ENCODE measurements at regions not wholly inside any gene's neighbourhood (a gene's known extent, or its start where the extent isn't known, plus 50 kb on each side); places are given as distances from the start of the nearest gene placed in this dataset.

- intact Hi-C loops (cut with DNase I; ENCODE audit: low total_unique reads), result no loop called here
- Histone ChIP-seq H3K27ac (no peak overlapping the region), H3K4me1 (peaks cover 10 to 35% (median 22%) of the 10 kb centered on the region in 4 donors), H3K9me3 (peaks cover 0 to 4% (median 0%) of the 10 kb centered on the region in 4 donors), H3K4me3 (no peak overlapping the region), H3K36me3 (no peaks in the 10 kb centered on the region), H3K27me3 (no peaks in the 10 kb centered on the region)
- peak; percentile 65 to 80 for DNase-seq
- WGBS, 5 donors, result 70 to 79% (median 73%) methylated on average over 2 of the region's 2 CpGs
- TF ChIP-seq POLR2A (IDR thresholded peaks at IDR 0.05), result no peak
- peak in 2 of 3 donors; percentile 18 to 54 for TF ChIP-seq POLR2AphosphoS5 (IDR thresholded peaks at IDR 0.05)
- TF ChIP-seq, protein P1, sequence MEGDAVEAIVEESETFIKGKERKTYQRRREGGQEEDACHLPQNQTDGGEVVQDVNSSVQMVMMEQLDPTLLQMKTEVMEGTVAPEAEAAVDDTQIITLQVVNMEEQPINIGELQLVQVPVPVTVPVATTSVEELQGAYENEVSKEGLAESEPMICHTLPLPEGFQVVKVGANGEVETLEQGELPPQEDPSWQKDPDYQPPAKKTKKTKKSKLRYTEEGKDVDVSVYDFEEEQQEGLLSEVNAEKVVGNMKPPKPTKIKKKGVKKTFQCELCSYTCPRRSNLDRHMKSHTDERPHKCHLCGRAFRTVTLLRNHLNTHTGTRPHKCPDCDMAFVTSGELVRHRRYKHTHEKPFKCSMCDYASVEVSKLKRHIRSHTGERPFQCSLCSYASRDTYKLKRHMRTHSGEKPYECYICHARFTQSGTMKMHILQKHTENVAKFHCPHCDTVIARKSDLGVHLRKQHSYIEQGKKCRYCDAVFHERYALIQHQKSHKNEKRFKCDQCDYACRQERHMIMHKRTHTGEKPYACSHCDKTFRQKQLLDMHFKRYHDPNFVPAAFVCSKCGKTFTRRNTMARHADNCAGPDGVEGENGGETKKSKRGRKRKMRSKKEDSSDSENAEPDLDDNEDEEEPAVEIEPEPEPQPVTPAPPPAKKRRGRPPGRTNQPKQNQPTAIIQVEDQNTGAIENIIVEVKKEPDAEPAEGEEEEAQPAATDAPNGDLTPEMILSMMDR (IDR thresholded peaks at IDR 0.05), result no peak
- no peak for TF ChIP-seq EP300 (IDR thresholded peaks at IDR 0.05)
Observed at GRCh38 chr4:81724925-81725329, 253.2 kb upstream of the RASGEF1B start.

DNA sequence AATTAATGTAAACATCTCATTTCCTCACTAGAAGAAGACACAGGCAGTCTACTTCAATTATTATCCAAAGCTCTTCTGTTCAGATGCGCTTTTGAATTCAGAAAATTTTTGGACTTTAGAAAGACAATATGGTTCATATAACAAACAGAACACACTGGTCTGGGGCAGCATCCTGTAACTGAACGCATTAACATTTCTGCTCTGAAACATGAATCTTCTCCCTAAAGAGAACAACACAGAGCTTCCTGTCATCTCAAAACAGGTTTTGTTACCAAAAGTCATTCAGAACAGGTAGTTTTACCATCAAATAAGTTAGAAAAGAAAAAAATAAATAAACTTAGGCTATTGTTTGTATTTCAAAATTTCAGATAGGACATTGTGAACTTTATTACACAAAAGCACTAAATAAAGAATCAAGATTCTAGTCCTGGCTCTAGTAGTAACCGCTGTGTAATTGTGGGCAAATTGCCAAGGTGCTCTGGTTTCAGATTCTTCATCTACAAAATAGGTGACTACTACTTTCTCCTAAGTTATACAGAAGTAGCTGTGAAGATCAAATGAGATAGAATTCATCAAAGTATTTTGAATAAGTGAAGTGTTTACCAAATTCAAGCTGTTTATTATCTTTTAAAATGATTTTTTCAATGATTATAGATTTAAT is 252.3 kb upstream of the RASGEF1B start:
- Histone ChIP-seq H3K36me3 (no peaks in the 10 kb centered on the region), H3K9me3 (peaks cover 0 to 4% (median 0%) of the 10 kb centered on the region in 4 donors), H3K4me3 (no peak overlapping the region), H3K27me3 (no peaks in the 10 kb centered on the region), H3K27ac (no peak overlapping the region), H3K4me1 (peaks cover 10 to 35% (median 22%) of the 10 kb centered on the region in 4 donors)
- TF ChIP-seq POLR2A (IDR thresholded peaks at IDR 0.05), result no peak
- 36 to 44% (median 39%) methylated on average over 3 of the region's 3 CpGs for WGBS, 5 donors
- intact Hi-C loops (cut with DNase I; ENCODE audit: low total_unique reads), result no loop called here
- peak; percentile 63 to 64 for DNase-seq

GRCh38 chr4:81723019-81723884 is 251.5 kb upstream of the RASGEF1B start:
- WGBS, 5 donors, result 64 to 82% (median 67%) methylated on average over 3 of the region's 3 CpGs

DNA sequence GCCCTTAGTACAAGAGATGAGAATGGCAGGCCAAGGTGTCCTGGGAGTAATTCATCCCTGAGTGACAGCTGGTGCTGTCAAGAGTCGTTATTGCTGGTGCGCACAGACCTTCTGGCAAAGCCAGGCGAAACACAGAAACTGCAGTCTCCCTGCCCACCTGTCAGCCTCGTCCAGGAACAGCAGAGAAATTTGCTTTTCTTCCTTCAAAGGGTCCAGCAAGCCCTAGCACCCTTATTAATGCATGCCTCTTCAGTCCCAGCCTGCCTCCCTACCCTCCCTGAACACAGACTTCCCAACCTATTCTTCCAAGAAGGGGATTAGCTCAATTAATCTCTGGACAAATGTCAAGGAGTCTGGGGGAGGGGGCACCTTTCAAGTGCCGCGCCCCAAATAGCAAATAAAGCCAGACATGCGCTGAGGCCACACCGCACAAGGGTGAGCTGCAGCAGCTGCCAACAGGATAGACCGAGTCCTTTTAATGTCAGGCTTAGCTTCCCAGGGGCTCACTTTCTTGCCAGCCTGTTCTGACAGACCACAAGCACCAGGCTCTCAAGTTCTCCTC is 250.7 kb upstream of the RASGEF1B start:
- H3K27me3 ChIP-seq, result no peaks in the 10 kb centered on the region
- TF ChIP-seq, protein P1 (IDR thresholded peaks at IDR 0.05), result no peak
- TF ChIP-seq POLR2AphosphoS5 (IDR thresholded peaks at IDR 0.05), result no peak
- no peak for TF ChIP-seq EP300 (IDR thresholded peaks at IDR 0.05)
- no peak for TF ChIP-seq POLR2A (IDR thresholded peaks at IDR 0.05)

More at GRCh38 chr4:81723019-81723884, 251.5 kb upstream of the RASGEF1B start:
- Histone ChIP-seq H3K9me3 (peaks cover 0 to 3% (median 0%) of the 10 kb centered on the region in 4 donors), H3K27ac (peak overlapping the region in 1 of 5 donors; percentile 51), H3K4me3 (no peak overlapping the region), H3K36me3 (no peaks in the 10 kb centered on the region), H3K4me1 (peaks cover 10 to 35% (median 22%) of the 10 kb centered on the region in 4 donors), H3K27me3 (no peaks in the 10 kb centered on the region)
- TF ChIP-seq POLR2A (IDR thresholded peaks at IDR 0.05) (no peak), POLR2AphosphoS5 (IDR thresholded peaks at IDR 0.05) (no peak)
- TF ChIP-seq, protein P1 (IDR thresholded peaks at IDR 0.05), result no peak
- intact Hi-C loops (cut with DNase I; ENCODE audit: low total_unique reads), result no loop called here
- DNase-seq, result peak in 1 of 2 donors; percentile 32

More for the DNA sequence above, 250.7 kb upstream of the RASGEF1B start:
- intact Hi-C loops (cut with DNase I; ENCODE audit: low total_unique reads), result no loop called here
- peak overlapping the region in 1 of 5 donors; percentile 51 for H3K27ac ChIP-seq
- DNase-seq, result peak; percentile 67 to 81
- peaks cover 10 to 35% (median 22%) of the 10 kb centered on the region in 4 donors for H3K4me1 ChIP-seq
- 27 to 58% (median 33%) methylated on average over 7 to 9 of the region's 9 CpGs for WGBS, 5 donors
- H3K4me3 ChIP-seq, result no peak overlapping the region
- H3K9me3 ChIP-seq, result no peaks in the 10 kb centered on the region
- no peaks in the 10 kb centered on the region for H3K36me3 ChIP-seq
